Neuronal stem cell (in vitro differentiated cells): ENCODE measurements at regions not wholly inside any gene's neighbourhood (a gene's known extent, or its start where the extent isn't known, plus 50 kb on each side); places are given as distances from the start of the nearest gene placed in this dataset.

Experiments
- DNase-seq: peaks from one replicate; pipeline ENCODE4 v3.0.0-alpha.2; 2013; ENCODE audit warnings: low spot score
- H2AFZ ChIP-seq: one replicate; pipeline ENCODE4 v1.6.1; 2013; ENCODE audit warnings: mild to moderate bottlenecking, low read length, inconsistent platforms
- H2AK5ac ChIP-seq: 2 replicates; pipeline ENCODE4 v1.6.1; 2013; ENCODE audit warnings: low read depth, mild to moderate bottlenecking, inconsistent platforms, low read length, moderate library complexity, mixed read lengths
- H2BK120ac ChIP-seq: 2 replicates; pipeline ENCODE4 v1.6.1; 2013; ENCODE audit warnings: low read depth, mild to moderate bottlenecking, inconsistent platforms, low read length, moderate library complexity, mixed read lengths
- H2BK12ac ChIP-seq: one replicate; pipeline ENCODE4 v1.6.1; 2013; ENCODE audit warnings: low read length, inconsistent platforms
- H2BK15ac ChIP-seq: 2 replicates; pipeline ENCODE4 v1.6.1; 2013; ENCODE audit warnings: mild to moderate bottlenecking, low read length, inconsistent platforms, mixed read lengths
- H2BK5ac ChIP-seq: one replicate; pipeline ENCODE4 v1.6.1; 2013; ENCODE audit warnings: inconsistent platforms, mild to moderate bottlenecking, low read length, moderate library complexity
- H3K14ac ChIP-seq: one replicate; pipeline ENCODE4 v1.6.1; 2013; ENCODE audit warnings: low read length, inconsistent platforms
- H3K18ac ChIP-seq: 2 replicates; pipeline ENCODE4 v1.6.1; 2013; ENCODE audit warnings: low read length, inconsistent platforms
- H3K23ac ChIP-seq: 2 replicates; pipeline ENCODE4 v1.6.1; 2013; ENCODE audit warnings: low read depth, mild to moderate bottlenecking, mixed read lengths, low read length, inconsistent platforms; ENCODE audit not compliant: poor library complexity
- H3K27ac ChIP-seq: replicated peaks from 3 replicates; pipeline ENCODE4 v1.5.1; 2013; ENCODE audit warnings: low read length, inconsistent platforms
- H3K27me3 ChIP-seq, 3 experiments: 2 replicates each; pipeline ENCODE4 v1.6.1; 2013; ENCODE audit warnings: low read length in 3 of 3, mild to moderate bottlenecking in 2 of 3, inconsistent platforms in 1 of 3, low read depth in 1 of 3, mixed read lengths in 1 of 3, moderate library complexity in 1 of 3; ENCODE audit not compliant: control insufficient read depth in 3 of 3, insufficient read depth in 3 of 3
- H3K36me3 ChIP-seq, 2 donors: replicated peaks in 1 of 2; 2 replicates each; pipeline ENCODE4 v1.6.1; 2013; ENCODE audit warnings: low read length in 2 of 2; ENCODE audit not compliant: control insufficient read depth in 2 of 2, insufficient read depth in 2 of 2
- H3K4ac ChIP-seq: 2 replicates; pipeline ENCODE4 v1.6.1; 2013; ENCODE audit warnings: inconsistent platforms, mild to moderate bottlenecking, low read length, moderate library complexity
- H3K4me1 ChIP-seq, 2 donors: 1 replicate in 1 of 2; 2 replicates in 1 of 2; pipeline ENCODE4 v1.6.1; 2013; ENCODE audit warnings: low read length in 2 of 2, low read depth in 1 of 2; ENCODE audit not compliant: control insufficient read depth in 2 of 2, insufficient read depth in 1 of 2
- H3K4me2 ChIP-seq: one replicate; pipeline ENCODE4 v1.6.1; 2013; ENCODE audit warnings: mild to moderate bottlenecking, low read length, inconsistent platforms; ENCODE audit not compliant: insufficient read depth, poor library complexity, severe bottlenecking
- H3K4me3 ChIP-seq, 2 donors: 2 replicates each; pipeline ENCODE4 v1.5.1; 2013; ENCODE audit warnings: low read length in 2 of 2, mild to moderate bottlenecking in 2 of 2, inconsistent platforms in 1 of 2, moderate library complexity in 1 of 2
- H3K79me1 ChIP-seq: one replicate; pipeline ENCODE4 v1.6.1; 2013; ENCODE audit warnings: low read depth, mild to moderate bottlenecking, inconsistent platforms, low read length, moderate library complexity
- H3K9ac ChIP-seq: one replicate; pipeline ENCODE4 v1.6.1; 2013; ENCODE audit warnings: mild to moderate bottlenecking, low read depth, low read length, inconsistent platforms; ENCODE audit not compliant: poor library complexity
- H3K9me3 ChIP-seq, 2 donors: replicated peaks in 1 of 2; 2 replicates each; pipeline versions ENCODE3 to v1.6.1; 2013; ENCODE audit warnings: low read length in 2 of 2, mild to moderate bottlenecking in 2 of 2, inconsistent platforms in 1 of 2, low read depth in 1 of 2, mixed read lengths in 1 of 2, moderate library complexity in 1 of 2; ENCODE audit not compliant: control insufficient read depth in 2 of 2, insufficient read depth in 1 of 2
- H4K8ac ChIP-seq: one replicate; pipeline ENCODE4 v1.6.1; 2013; ENCODE audit warnings: low read depth, mild to moderate bottlenecking, inconsistent platforms, low read length, moderate library complexity
- H4K91ac ChIP-seq: one replicate; pipeline ENCODE4 v1.6.1; 2013; ENCODE audit warnings: low read length, low read depth, mild to moderate bottlenecking, inconsistent platforms; ENCODE audit not compliant: poor library complexity
- WGBS, 2 donors: extraction: QIAGEN DNeasy Blood & Tissue Kit; methylation state at CpG; one replicate each; pipeline ENCODE4 v1.1.7; 2013; ENCODE audit warnings: missing lambda C conversion rate in 2 of 2, mixed read lengths in 1 of 2; ENCODE audit not compliant: insufficient read length in 2 of 2, insufficient replicate concordance in 1 of 2; ENCODE audit errors: extremely low coverage in 2 of 2; 5-methylcytosine and 5-hydroxymethylcytosine counted together

DNA sequence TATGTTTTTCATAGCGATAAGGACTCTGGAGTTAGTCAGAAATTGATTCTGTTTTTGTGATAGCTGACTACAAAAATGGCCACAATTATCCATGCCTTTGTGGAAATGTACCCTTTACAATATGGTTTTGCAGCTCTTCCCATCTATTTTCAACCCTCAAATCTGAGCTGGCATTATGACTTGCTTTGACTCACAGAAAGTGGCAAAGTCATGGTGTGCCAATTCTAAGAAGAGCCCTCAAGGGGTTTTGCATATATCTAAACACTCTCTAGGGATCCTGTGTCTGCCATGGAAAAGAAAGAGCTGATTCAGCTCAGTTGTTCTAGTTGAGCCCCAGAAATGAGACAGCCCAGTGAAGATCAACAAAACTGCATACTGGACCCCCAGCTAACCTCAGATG is 390.5 kb upstream of the RAG2 start:
- WGBS, 2 donors, result no CpG with 5 or more reads among the region's 1 CpG
- Histone ChIP-seq H4K91ac (no peak overlapping the region), H3K4me3 (no peak overlapping the region), H3K4me2 (no peak overlapping the region), H3K4me1 (peaks cover 0 to 1% of the 10 kb centered on the region in 2 donors), H3K18ac (no peak overlapping the region), H3K36me3 (no peaks in the 10 kb centered on the region), H3K9me3 (peaks cover 0 to 2% of the 10 kb centered on the region in 2 donors), H2AFZ (no peak overlapping the region), H3K14ac (no peak overlapping the region), H3K23ac (no peak overlapping the region), H4K8ac (no peak overlapping the region), H2BK15ac (no peak overlapping the region), H2BK12ac (no peak overlapping the region), H3K27me3 (no peaks in the 10 kb centered on the region), H2BK120ac (no peak overlapping the region), H3K4ac (no peak overlapping the region), H3K79me1 (no peaks in the 10 kb centered on the region), H3K9ac (no peak overlapping the region), H2BK5ac (no peak overlapping the region), H3K27ac (no peak overlapping the region), H2AK5ac (no peak overlapping the region)
- DNase-seq, result no peak

DNA sequence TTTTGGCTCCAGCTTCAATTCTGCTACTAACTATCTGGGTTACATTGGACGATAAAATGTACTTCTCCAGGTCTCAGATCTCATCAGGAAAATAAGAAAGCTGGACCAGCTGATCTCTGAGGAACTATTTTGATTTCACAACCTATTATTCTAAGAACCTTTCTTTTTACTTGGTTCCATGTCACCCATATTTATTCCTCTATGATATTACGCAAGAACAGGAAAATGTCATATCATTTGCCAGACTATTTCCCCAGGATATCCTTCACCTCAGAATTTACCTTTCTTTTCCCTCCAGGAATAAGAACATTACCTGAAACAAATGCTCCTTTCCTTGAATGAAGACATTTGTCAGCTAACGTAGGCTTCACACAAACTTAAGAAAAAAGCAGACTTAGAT is 387.5 kb upstream of the RAG2 start:
- H3K36me3 ChIP-seq, result peaks cover 0 to 2% of the 10 kb centered on the region in 2 donors
- H3K9ac ChIP-seq, result no peak overlapping the region
- no peak for DNase-seq
- H3K79me1 ChIP-seq, result no peaks in the 10 kb centered on the region
- H3K18ac ChIP-seq, result no peak overlapping the region
- H2BK15ac ChIP-seq, result no peak overlapping the region
- no peak overlapping the region for H2AFZ ChIP-seq
- H3K9me3 ChIP-seq, result peaks cover 0 to 6% of the 10 kb centered on the region in 2 donors
- H3K4me1 ChIP-seq, result peaks cover 0 to 1% of the 10 kb centered on the region in 2 donors
- no peak overlapping the region for H2BK120ac ChIP-seq
- H3K4me3 ChIP-seq, result no peak overlapping the region
- H2BK12ac ChIP-seq, result no peak overlapping the region
- no peak overlapping the region for H2BK5ac ChIP-seq
- no peak overlapping the region for H3K4ac ChIP-seq
- no peaks in the 10 kb centered on the region for H3K27me3 ChIP-seq
- H3K23ac ChIP-seq, result no peak overlapping the region
- no CpG with 5 or more reads among the region's 3 CpGs for WGBS, 2 donors
- no peak overlapping the region for H4K91ac ChIP-seq
- H3K14ac ChIP-seq, result no peak overlapping the region
- H3K4me2 ChIP-seq, result no peak overlapping the region
- no peak overlapping the region for H3K27ac ChIP-seq
- no peak overlapping the region for H2AK5ac ChIP-seq
- H4K8ac ChIP-seq, result no peak overlapping the region

DNA sequence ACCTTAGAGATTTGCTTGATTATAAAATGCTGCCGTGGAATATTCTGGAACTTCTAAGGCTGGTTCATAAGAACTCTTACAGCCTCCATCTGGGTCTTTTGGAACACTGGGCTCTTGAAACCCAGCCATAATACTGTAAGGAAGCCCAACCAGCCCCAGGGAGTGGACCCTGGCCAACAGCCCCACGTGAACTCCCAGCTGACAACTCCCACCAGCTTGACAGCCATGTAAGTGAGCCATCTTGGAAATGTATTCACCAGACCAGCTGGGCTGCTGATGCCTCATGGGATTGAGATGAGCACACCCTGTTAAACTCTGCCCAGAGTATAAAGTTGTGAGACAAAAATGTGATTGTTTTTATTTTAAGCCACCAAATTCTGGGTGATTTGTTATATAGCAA is 378.7 kb upstream of the RAG2 start:
- Histone ChIP-seq H3K4ac (no peak overlapping the region), H4K8ac (no peak overlapping the region), H2BK120ac (no peak overlapping the region), H3K18ac (no peak overlapping the region), H2AFZ (no peak overlapping the region), H2BK15ac (no peak overlapping the region), H3K4me3 (no peak overlapping the region), H3K27ac (no peak overlapping the region), H3K79me1 (no peaks in the 10 kb centered on the region), H3K27me3 (no peaks in the 10 kb centered on the region), H3K9ac (no peak overlapping the region), H3K4me1 (no peaks in the 10 kb centered on the region), H3K23ac (no peak overlapping the region), H3K9me3 (peaks cover 0 to 3% of the 10 kb centered on the region in 2 donors), H2BK12ac (no peak overlapping the region), H2BK5ac (no peak overlapping the region), H2AK5ac (no peak overlapping the region), H3K4me2 (no peak overlapping the region), H3K36me3 (no peaks in the 10 kb centered on the region), H4K91ac (no peak overlapping the region), H3K14ac (peak overlapping the region; percentile 3)
- no peak for DNase-seq
- no CpG with 5 or more reads among the region's 2 CpGs for WGBS, 2 donors

DNA sequence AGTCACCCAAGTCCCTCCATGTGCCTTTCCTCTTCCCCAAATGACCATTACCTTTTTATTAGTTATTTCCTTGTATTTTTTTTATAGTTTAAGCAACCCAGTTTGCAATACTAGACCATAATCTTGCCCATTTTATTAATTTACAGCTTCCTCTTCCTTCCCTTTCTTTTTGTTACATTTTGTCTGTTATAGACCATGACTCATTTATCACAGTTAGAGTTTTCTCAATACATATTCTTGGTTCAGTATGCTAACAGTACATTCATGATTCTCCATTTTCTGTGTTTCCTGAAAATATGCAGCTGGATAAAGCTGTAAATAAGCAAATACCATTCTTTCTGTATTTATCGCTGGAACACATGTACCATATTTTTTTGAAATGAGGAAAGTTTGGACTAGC is 376.7 kb upstream of the RAG2 start:
- Histone ChIP-seq H3K23ac (no peak overlapping the region), H3K9ac (no peak overlapping the region), H4K91ac (no peak overlapping the region), H3K27me3 (no peaks in the 10 kb centered on the region), H2AFZ (no peak overlapping the region), H2AK5ac (no peak overlapping the region), H2BK5ac (no peak overlapping the region), H3K27ac (no peak overlapping the region), H3K14ac (no peak overlapping the region), H3K79me1 (no peaks in the 10 kb centered on the region), H3K4me1 (no peaks in the 10 kb centered on the region), H3K36me3 (no peaks in the 10 kb centered on the region), H2BK12ac (no peak overlapping the region), H3K4me2 (no peak overlapping the region), H2BK120ac (no peak overlapping the region), H3K18ac (no peak overlapping the region), H3K4ac (no peak overlapping the region), H3K9me3 (peaks cover 0 to 1% of the 10 kb centered on the region in 2 donors), H4K8ac (no peak overlapping the region), H2BK15ac (no peak overlapping the region), H3K4me3 (no peak overlapping the region)
- no CpG with 5 or more reads among the region's 1 CpG for WGBS, 2 donors
- no peak for DNase-seq
